Esophagus muscularis mucosa (tissue), 4 donors: ENCODE measurements at regions not wholly inside any gene's neighbourhood (a gene's known extent, or its start where the extent isn't known, plus 50 kb on each side); places are given as distances from the start of the nearest gene placed in this dataset.
A peak's percentile ranks its signal among the peaks of the same experiment; 100 is the strongest.

ENCODE experiments used
- DNase-seq: peaks from one replicate; pipeline ENCODE4 v3.0.0-alpha.2; 2017; ENCODE audit errors: extremely low spot score
- H3K27ac ChIP-seq, 4 donors: fragments of 200-600 bp; sonication (generic); replicated peaks in 1 of 4; 1 replicate in 3 of 4; 2 replicates in 1 of 4; pipeline ENCODE4 v1.5.1; 2016 to 2019; ENCODE audit warnings: mild to moderate bottlenecking in 1 of 4
- H3K27me3 ChIP-seq, 4 donors: fragments of 200-600 bp; sonication (generic); one replicate each; pipeline versions ENCODE4 v1.5.1 to v1.6.0; 2016 to 2019
- H3K36me3 ChIP-seq, 4 donors: fragments of 200-600 bp; sonication (generic); one replicate each; pipeline ENCODE4 v1.5.1; 2016 to 2019
- H3K4me1 ChIP-seq, 4 donors: fragments of 200-600 bp; sonication (generic); one replicate each; pipeline ENCODE4 v1.5.1; 2016 to 2019
- H3K4me3 ChIP-seq, 4 donors: fragments of 200-600 bp; sonication (generic); 1 replicate in 2 of 4; 2 replicates in 2 of 4; pipeline ENCODE4 v1.5.1; 2016 to 2019; ENCODE audit warnings: mild to moderate bottlenecking in 4 of 4, moderate library complexity in 1 of 4
- H3K9me3 ChIP-seq, 4 donors: fragments of 200-600 bp; sonication (generic); 1 replicate in 3 of 4; 2 replicates in 1 of 4; pipeline ENCODE4 v1.5.1; 2016 to 2019
- CTCF ChIP-seq, 3 experiments: fragments of 200-600 bp in 2 of 3; fragments of 450-650 bp in 1 of 3; sonication (generic) in 2 of 3; IDR thresholded peaks; one replicate each; pipeline ENCODE4 v1.5.1; 2017 to 2019; ENCODE audit warnings: antibody characterized with exemption in 3 of 3, mild to moderate bottlenecking in 2 of 3, moderate library complexity in 1 of 3
- EP300 ChIP-seq: sonication (generic); formaldehyde crosslinking; IDR thresholded peaks from one replicate; pipeline ENCODE4 v1.6.1; 2017; ENCODE audit warnings: antibody characterized with exemption
- POLR2A ChIP-seq: fragments of 450-650 bp; IDR thresholded peaks from one replicate; pipeline ENCODE4 v1.6.1; 2017; ENCODE audit warnings: antibody characterized with exemption, moderate library complexity, mild to moderate bottlenecking, low read depth
- POLR2AphosphoS5 ChIP-seq, 2 donors: sonication (generic); formaldehyde crosslinking; IDR thresholded peaks; one replicate each; pipeline ENCODE4 v1.6.1; 2017; ENCODE audit warnings: antibody characterized with exemption in 2 of 2
- WGBS: methylation state at CpG from one replicate; pipeline ENCODE4 v1.1.5; 2018; 5-methylcytosine and 5-hydroxymethylcytosine counted together
- intact Hi-C: fragments of 100-400 bp; cut with DNase I; formaldehyde crosslinking; loops from one replicate; pipeline ENCODE4 v1.15.1; 2023

GRCh38 chr7:46164629-46165028 lies 243.6 kb upstream of the IGFBP3 start:
- TF ChIP-seq EP300 (no peak), POLR2AphosphoS5 (IDR thresholded peaks at IDR 0.05) (no peak), POLR2A (no peak), CTCF (IDR thresholded peaks at IDR 0.05) (no peak)

GRCh38 chr7:46163246-46163645 lies 242.2 kb upstream of the IGFBP3 start:
- 89% methylated on average over 1 of the region's 1 CpG for WGBS
- no peaks in the 10 kb centered on the region for H3K36me3 ChIP-seq
- H3K9me3 ChIP-seq, result no peaks in the 10 kb centered on the region
- peak; percentile 74 for DNase-seq
- H3K4me1 ChIP-seq, result peaks cover 0 to 6% (median 0%) of the 10 kb centered on the region in 4 donors
- no peak for TF ChIP-seq POLR2AphosphoS5 (IDR thresholded peaks at IDR 0.05)
- TF ChIP-seq POLR2A, result no peak
- no peak for TF ChIP-seq CTCF (IDR thresholded peaks at IDR 0.05)
- TF ChIP-seq EP300, result no peak
- H3K27me3 ChIP-seq, result no peaks in the 10 kb centered on the region
- H3K4me3 ChIP-seq, result no peak overlapping the region
- intact Hi-C loops, result no loop called here
- no peak overlapping the region for H3K27ac ChIP-seq

More at GRCh38 chr7:46164629-46165028, 243.6 kb upstream of the IGFBP3 start:
- Histone ChIP-seq H3K36me3 (no peaks in the 10 kb centered on the region), H3K4me1 (peaks cover 0 to 6% (median 0%) of the 10 kb centered on the region in 4 donors), H3K4me3 (no peak overlapping the region), H3K9me3 (no peaks in the 10 kb centered on the region), H3K27me3 (no peaks in the 10 kb centered on the region), H3K27ac (no peak overlapping the region)
- intact Hi-C loops, result no loop called here
- no peak for DNase-seq
- WGBS, result 86% methylated on average over 1 of the region's 1 CpG

- H3K27ac ChIP-seq, result no peak overlapping the region
- H3K4me3 ChIP-seq, result no peak overlapping the region
- peaks cover 0 to 6% (median 0%) of the 10 kb centered on the region in 4 donors for H3K4me1 ChIP-seq
- H3K9me3 ChIP-seq, result no peaks in the 10 kb centered on the region
- no peaks in the 10 kb centered on the region for H3K27me3 ChIP-seq
- WGBS, result 56% methylated on average over 2 of the region's 3 CpGs
- peak; percentile 74 for DNase-seq
- intact Hi-C loops, result no loop called here
- no peaks in the 10 kb centered on the region for H3K36me3 ChIP-seq
- TF ChIP-seq EP300 (no peak), CTCF (IDR thresholded peaks at IDR 0.05) (no peak), POLR2A (no peak), POLR2AphosphoS5 (IDR thresholded peaks at IDR 0.05) (no peak)
Measured at GRCh38 chr7:46162609-46163008, 241.5 kb upstream of the IGFBP3 start.

GRCh38 chr7:46160861-46161260 lies 239.8 kb upstream of the IGFBP3 start:
- 90% methylated on average over 7 of the region's 7 CpGs for WGBS
- intact Hi-C loops, result no loop called here
- DNase-seq, result no peak
- TF ChIP-seq EP300 (no peak), POLR2A (no peak), CTCF (IDR thresholded peaks at IDR 0.05) (no peak), POLR2AphosphoS5 (IDR thresholded peaks at IDR 0.05) (no peak)
- H3K27me3 ChIP-seq, result no peaks in the 10 kb centered on the region
- H3K4me1 ChIP-seq, result peaks cover 0 to 6% (median 0%) of the 10 kb centered on the region in 4 donors
- no peaks in the 10 kb centered on the region for H3K36me3 ChIP-seq
- no peaks in the 10 kb centered on the region for H3K9me3 ChIP-seq
- H3K27ac ChIP-seq, result no peak overlapping the region
- no peak overlapping the region for H3K4me3 ChIP-seq

GRCh38 chr7:46157931-46158330 lies 236.9 kb upstream of the IGFBP3 start:
- no peaks in the 10 kb centered on the region for H3K9me3 ChIP-seq
- peaks cover 0 to 6% (median 0%) of the 10 kb centered on the region in 4 donors for H3K4me1 ChIP-seq
- intact Hi-C loops, result no loop called here
- 95% methylated on average over 4 of the region's 4 CpGs for WGBS
- no peaks in the 10 kb centered on the region for H3K36me3 ChIP-seq
- no peak overlapping the region for H3K27ac ChIP-seq
- TF ChIP-seq POLR2AphosphoS5 (IDR thresholded peaks at IDR 0.05) (no peak), EP300 (no peak), CTCF (IDR thresholded peaks at IDR 0.05) (no peak), POLR2A (no peak)
- peak; percentile 10 for DNase-seq
- no peaks in the 10 kb centered on the region for H3K27me3 ChIP-seq
- no peak overlapping the region for H3K4me3 ChIP-seq
